ENCODE measurements at regions not wholly inside any gene's neighbourhood (a gene's known extent, or its start where the extent isn't known, plus 50 kb on each side); places are given as distances from the start of the nearest gene placed in this dataset.

DNA sequence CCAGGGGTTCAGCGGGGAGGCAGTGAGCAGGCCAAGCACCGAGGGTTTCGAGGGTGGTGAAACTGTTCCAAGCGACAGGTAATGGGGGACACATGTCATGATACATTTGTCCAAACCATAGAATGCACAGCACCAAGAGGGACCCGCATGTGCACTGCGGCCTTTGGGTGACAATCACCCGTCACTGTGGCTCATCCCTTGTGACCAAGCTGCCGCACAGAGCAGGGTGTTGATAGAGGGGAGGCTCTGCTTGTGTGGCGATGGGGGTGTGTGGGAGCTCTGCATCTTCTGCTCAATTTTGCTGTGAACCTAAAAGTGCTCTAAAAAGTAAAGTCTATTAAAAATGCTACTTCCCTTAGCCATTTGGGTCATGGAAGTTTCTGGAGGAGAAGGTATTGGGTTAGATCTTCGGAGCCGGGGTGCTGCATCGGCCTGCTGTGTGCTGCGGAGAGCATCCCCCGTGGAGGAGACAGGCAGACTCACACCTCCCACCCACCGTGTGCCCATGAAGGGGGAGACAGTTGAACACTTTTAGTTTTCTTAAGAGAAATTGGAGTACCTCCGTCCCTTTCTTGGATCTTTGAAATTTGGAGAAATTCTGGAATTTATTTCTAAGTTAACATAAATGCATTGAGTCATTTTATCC lies 280.4 kb upstream of the IRX2 start:
- Mint-ChIP-seq H3K4me3 (no peak overlapping the region), H3K4me1 (ENCODE audit: low read depth) (no peaks in the 10 kb centered on the region), H3K27me3 (no peaks in the 10 kb centered on the region), H3K9me3 (peaks cover 3% of the 10 kb centered on the region), H3K27ac (no peak overlapping the region), H3K36me3 (ENCODE audit: low read depth) (no peaks in the 10 kb centered on the region)
- DNase-seq, result no peak

DNA sequence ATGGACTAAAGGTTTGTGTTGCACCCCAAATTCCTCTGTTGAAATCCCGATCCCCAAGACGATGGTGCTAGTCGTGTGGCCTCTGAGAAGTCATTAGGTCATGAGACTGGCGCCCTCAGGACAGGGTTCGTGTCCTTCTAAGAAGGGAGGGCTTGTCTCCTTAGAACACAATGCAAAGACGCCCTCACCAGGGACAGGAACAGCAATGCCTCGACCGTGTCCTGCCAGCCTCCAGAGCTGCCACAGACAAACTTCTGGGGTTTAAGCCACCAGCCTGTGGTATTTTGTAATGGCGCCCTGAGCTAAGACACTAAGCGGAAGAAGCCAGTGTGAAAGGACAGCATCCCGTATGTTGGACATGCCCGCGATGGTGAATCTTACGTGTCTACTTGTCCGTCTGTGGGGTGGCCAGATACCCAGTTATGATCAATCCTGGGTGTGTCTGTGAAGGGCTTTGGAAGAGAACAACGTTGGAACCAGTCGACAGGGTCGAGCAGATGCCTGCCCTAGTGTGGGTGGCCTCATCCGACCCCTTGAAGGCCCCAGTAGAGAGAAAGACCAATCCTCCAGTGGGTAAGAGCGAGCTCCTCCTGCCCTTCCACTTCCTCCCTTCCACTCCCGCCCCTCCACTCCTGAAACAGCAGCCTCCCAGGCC lies 279.2 kb upstream of the IRX2 start:
- no peaks in the 10 kb centered on the region for H3K27me3 Mint-ChIP-seq
- H3K4me3 Mint-ChIP-seq, result no peak overlapping the region
- DNase-seq, result no peak

DNA sequence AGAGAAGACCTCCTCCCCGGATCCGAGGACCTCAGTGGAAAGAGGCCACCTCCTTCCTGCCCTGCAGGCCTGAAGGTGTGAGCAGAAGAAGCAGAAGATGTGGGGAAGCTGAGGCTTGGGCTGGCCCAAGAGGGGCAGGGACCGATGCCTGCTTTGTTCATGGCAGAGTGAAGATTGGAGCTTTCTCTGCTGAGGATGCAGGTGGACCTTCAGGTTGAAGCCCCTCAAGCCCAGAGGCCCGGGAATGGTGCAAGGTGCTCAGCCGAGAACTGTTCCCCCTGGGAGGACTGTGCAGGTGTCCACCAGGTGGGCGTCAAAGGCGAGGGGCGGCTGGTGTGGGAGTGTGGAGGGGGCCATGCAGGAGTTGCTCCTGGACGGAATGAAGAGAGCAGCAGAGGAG lies 277.9 kb upstream of the IRX2 start:
- Mint-ChIP-seq H3K4me3 (no peak overlapping the region), H3K4me1 (ENCODE audit: low read depth) (no peaks in the 10 kb centered on the region), H3K36me3 (ENCODE audit: low read depth) (no peaks in the 10 kb centered on the region), H3K27ac (no peak overlapping the region), H3K9me3 (peaks cover 3% of the 10 kb centered on the region), H3K27me3 (no peaks in the 10 kb centered on the region)
- no peak for DNase-seq

More for the DNA sequence above, 279.2 kb upstream of the IRX2 start:
- no peak overlapping the region for H3K27ac Mint-ChIP-seq
- H3K4me1 Mint-ChIP-seq (ENCODE audit: low read depth), result no peaks in the 10 kb centered on the region
- H3K9me3 Mint-ChIP-seq, result peaks cover 3% of the 10 kb centered on the region
- no peaks in the 10 kb centered on the region for H3K36me3 Mint-ChIP-seq (ENCODE audit: low read depth)

DNA sequence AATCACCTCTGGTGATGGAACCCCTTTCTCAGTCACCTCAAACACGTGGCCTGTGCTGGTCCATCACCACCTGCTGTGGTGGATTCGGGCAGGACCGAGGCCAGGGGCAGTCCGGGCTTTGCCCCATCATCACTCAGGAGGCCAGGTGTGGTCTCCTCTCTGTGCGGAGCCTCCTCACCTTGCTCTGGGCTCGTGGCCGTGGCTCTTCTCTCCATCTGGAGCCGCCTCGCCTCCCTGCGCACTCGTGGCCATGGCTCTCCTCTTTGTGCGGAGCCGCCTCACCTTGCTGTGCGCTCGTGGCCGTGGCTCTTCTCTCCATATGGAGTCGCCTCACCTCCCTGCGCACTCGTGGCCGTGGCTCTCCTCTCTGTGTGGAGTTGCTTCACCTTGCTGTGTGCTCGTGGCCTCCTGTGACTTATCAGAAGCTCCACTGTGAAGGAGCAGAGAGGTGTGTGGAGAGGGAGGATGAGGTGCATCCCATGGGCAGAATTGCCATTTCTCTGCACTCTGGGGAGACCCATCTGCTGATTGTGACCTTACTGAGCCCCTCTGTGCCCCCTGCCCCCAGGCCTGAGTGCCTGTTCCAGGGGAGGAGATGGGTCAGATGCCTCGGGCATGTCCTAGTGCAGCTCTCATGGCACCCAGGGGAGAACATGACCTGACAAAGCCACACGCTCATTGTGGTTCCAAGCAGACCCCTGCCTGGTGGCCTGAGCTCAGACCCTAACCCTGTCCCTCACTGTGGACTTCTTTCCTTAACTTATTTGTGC lies 276.6 kb upstream of the IRX2 start:
- no peaks in the 10 kb centered on the region for H3K27me3 Mint-ChIP-seq
- DNase-seq, result no peak
- H3K36me3 Mint-ChIP-seq (ENCODE audit: low read depth), result no peaks in the 10 kb centered on the region
- H3K4me3 Mint-ChIP-seq, result no peak overlapping the region
- peaks cover 3% of the 10 kb centered on the region for H3K9me3 Mint-ChIP-seq
- H3K27ac Mint-ChIP-seq, result no peak overlapping the region
- no peaks in the 10 kb centered on the region for H3K4me1 Mint-ChIP-seq (ENCODE audit: low read depth)

DNA sequence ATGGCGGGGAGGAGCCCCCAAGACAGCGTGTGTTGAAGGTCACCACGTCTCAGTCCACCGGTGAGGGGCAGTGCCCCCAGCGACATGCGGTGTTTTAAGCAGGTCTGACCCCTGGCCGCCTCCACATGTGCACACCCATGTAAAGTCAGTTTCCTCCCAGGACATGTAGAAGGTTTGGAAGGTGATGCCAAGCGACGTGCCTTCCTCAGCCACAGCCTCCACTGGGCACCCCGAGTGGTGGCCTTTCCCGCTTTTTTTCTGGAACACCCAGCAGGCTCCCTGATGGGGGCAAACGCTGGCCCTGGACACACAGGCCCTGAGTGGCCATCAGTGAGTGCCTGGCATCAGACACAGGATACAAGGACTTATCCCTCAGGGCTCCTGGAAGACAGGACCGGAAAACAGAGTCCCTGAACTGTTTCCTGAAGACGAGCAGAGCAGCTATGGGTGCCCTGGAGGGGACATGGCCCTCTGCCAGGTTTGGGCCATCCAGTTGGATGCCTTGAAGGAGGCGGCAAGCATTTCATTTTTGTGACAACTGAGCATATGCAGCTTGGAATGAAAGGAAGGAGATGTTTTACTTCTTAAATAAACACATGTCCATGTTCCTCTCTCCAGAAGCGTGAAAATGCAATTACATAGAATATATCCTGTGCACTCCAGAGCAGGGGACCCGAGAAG lies 275.8 kb upstream of the IRX2 start:
- no peaks in the 10 kb centered on the region for H3K27me3 Mint-ChIP-seq
- H3K4me3 Mint-ChIP-seq, result no peak overlapping the region
- H3K36me3 Mint-ChIP-seq (ENCODE audit: low read depth), result no peaks in the 10 kb centered on the region
- H3K4me1 Mint-ChIP-seq (ENCODE audit: low read depth), result no peaks in the 10 kb centered on the region
- H3K9me3 Mint-ChIP-seq, result peaks cover 3% of the 10 kb centered on the region
- no peak overlapping the region for H3K27ac Mint-ChIP-seq
- no peak for DNase-seq

DNA sequence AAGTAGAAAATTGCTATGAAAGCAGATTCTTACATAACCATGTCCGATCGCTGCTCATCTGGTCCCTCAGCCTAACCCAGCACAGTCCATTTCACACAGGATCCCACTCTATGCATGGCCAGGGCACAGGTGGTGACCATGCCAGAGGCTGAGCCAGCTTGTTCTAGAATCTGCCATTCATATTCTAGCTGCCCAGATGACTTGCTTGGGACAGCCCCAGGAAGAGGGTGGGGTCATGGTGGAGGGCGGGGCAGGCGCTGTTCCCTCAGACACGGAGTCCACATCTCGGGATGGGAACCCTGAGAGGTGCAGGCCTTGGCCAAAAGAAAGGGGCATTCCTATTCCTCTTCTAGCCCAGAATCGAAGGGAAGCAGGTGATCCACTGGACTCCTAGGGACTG lies 275.2 kb upstream of the IRX2 start:
- H3K4me3 Mint-ChIP-seq, result no peak overlapping the region
- H3K4me1 Mint-ChIP-seq (ENCODE audit: low read depth), result no peaks in the 10 kb centered on the region
- H3K36me3 Mint-ChIP-seq (ENCODE audit: low read depth), result no peaks in the 10 kb centered on the region
- no peaks in the 10 kb centered on the region for H3K27me3 Mint-ChIP-seq
- H3K27ac Mint-ChIP-seq, result no peak overlapping the region
- DNase-seq, result no peak
- H3K9me3 Mint-ChIP-seq, result peaks cover 3% of the 10 kb centered on the region

DNA sequence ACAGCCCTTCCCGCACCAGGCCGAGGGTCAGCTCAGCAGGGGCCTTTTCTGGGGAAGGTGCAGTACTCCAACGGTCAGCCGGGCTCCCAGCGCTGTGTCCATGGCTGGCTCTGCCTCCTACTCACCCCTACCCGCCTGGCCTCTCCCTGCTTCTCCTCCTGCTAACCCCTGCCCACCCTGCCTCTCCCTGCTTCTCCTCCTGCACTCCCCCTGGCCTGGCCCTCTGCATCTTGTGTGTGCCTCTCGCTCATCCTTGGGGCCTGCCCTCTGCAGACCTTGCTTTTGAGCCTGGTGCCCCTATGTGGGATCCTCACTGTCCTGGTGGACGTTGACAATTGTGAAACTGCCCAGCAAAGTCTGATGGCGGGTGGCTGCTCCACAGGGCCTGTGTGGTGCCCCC lies 274.6 kb upstream of the IRX2 start:
- no peaks in the 10 kb centered on the region for H3K36me3 Mint-ChIP-seq (ENCODE audit: low read depth)
- DNase-seq, result no peak
- no peak overlapping the region for H3K27ac Mint-ChIP-seq
- H3K27me3 Mint-ChIP-seq, result no peaks in the 10 kb centered on the region
- peaks cover 1% of the 10 kb centered on the region for H3K9me3 Mint-ChIP-seq
- no peaks in the 10 kb centered on the region for H3K4me1 Mint-ChIP-seq (ENCODE audit: low read depth)
- no peak overlapping the region for H3K4me3 Mint-ChIP-seq

DNA sequence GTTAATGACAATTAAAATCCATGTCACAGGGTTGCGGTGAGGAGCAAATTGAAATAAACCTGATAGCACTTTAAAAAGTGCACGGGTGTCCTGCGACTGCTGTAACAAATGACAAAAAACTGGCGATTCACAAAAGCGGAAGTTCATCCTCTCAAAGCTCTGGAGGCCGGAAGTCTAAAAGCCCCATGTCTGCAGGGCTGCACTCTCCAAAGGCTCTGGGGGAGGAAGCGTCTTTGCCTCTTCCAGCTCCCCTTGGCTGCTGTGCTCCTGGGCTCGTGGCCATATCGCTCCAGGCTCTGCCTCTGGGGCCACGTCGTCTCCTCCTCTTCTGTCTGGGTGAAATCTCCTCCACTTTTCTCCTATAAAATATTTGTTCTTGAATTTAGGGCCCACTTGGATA lies 273.9 kb upstream of the IRX2 start:
- H3K4me3 Mint-ChIP-seq, result no peak overlapping the region
- no peaks in the 10 kb centered on the region for H3K9me3 Mint-ChIP-seq
- no peak overlapping the region for H3K27ac Mint-ChIP-seq
- H3K36me3 Mint-ChIP-seq (ENCODE audit: low read depth), result no peaks in the 10 kb centered on the region
- no peaks in the 10 kb centered on the region for H3K27me3 Mint-ChIP-seq
- no peaks in the 10 kb centered on the region for H3K4me1 Mint-ChIP-seq (ENCODE audit: low read depth)
- no peak for DNase-seq

DNA sequence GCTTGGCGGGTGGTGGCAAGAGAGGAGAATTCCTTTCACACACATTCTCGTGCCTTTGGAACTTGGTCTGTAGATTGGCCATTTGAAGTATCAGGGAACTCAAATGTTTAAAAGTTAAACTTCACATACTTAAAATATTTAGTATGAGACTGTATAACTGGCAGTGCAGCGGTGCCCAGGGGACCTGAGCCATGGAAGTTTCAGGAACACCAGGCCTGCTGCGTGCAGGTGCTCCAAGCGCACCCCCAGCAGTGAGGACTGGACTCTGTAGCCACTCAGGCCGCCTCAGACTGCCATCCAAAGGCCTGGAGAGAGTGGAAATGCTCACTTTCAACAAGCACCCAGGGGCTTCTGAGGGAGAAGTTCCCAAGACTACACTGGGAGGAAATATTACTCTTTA lies 273.5 kb upstream of the IRX2 start:
- Mint-ChIP-seq H3K4me3 (no peak overlapping the region), H3K36me3 (ENCODE audit: low read depth) (no peaks in the 10 kb centered on the region), H3K4me1 (ENCODE audit: low read depth) (no peaks in the 10 kb centered on the region), H3K9me3 (peaks cover 2% of the 10 kb centered on the region), H3K27me3 (no peaks in the 10 kb centered on the region), H3K27ac (no peak overlapping the region)
- no peak for DNase-seq

DNA sequence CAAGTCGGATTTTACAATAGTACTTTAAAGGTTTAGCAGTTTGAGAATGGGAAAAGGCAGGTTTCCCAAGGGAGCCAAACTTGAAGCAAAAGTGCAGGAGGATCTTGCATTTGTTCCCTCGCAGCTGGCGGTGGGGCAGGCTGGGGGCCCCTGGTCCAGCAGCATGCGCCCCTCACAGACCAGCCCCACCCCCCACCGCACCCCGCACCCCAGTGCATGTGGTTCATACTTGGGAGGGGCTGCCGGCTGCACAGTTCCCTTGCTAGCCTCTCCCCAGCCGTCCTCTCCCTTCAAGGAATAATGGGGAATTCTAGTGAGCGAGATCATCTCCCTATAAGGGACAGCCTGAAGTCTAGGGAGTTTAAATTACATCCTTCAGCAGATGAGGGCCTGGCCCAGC lies 273.1 kb upstream of the IRX2 start:
- Mint-ChIP-seq H3K27me3 (no peaks in the 10 kb centered on the region), H3K4me1 (ENCODE audit: low read depth) (no peaks in the 10 kb centered on the region), H3K9me3 (peaks cover 2% of the 10 kb centered on the region), H3K27ac (no peak overlapping the region), H3K4me3 (no peak overlapping the region), H3K36me3 (ENCODE audit: low read depth) (no peaks in the 10 kb centered on the region)
- DNase-seq, result no peak

DNA sequence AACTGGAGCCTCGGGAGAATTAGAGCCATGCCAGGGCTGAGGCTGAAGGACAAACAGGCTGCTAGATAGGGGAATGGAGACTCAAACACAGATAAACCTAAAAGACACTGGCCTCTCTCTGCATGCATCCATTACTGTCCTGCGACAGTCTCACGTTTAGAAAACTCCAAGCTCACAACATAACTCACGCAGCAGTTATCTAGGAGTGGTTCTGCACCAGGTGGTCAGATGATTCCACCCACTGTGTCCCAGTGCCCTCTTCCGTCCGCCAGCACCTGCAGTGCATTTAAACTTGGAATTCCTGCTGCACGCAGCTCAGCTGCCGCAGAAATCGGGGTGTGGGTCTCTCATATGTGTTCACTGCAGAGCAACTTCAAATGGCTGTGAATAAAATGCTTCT lies 272.6 kb upstream of the IRX2 start:
- Mint-ChIP-seq H3K27ac (no peak overlapping the region), H3K27me3 (no peaks in the 10 kb centered on the region), H3K36me3 (ENCODE audit: low read depth) (no peaks in the 10 kb centered on the region), H3K4me3 (no peak overlapping the region), H3K9me3 (peaks cover 2% of the 10 kb centered on the region), H3K4me1 (ENCODE audit: low read depth) (no peaks in the 10 kb centered on the region)
- DNase-seq, result no peak

DNA sequence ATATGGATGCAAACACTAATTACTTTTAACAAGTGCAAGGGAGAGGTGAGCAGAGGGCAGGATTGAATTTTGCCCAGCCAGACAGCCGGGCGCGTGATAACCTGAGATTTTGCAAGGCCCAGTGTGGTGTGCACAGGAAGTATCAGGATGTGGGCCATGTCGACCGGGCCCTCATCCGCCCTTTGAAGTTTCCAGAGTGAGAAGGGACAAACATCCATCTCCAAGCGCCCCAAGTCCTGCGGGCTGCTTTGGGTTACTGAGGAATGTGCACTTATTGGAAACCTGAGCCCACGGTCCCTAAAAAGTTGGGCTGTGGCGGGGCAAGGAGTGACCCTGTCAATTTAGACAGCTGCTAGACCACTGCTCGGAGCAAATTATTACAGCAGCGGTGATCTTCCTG lies 272.2 kb upstream of the IRX2 start:
- Mint-ChIP-seq H3K36me3 (ENCODE audit: low read depth) (no peaks in the 10 kb centered on the region), H3K9me3 (peaks cover 2% of the 10 kb centered on the region), H3K4me3 (no peak overlapping the region), H3K27ac (no peak overlapping the region), H3K4me1 (ENCODE audit: low read depth) (no peaks in the 10 kb centered on the region), H3K27me3 (no peaks in the 10 kb centered on the region)
- DNase-seq, result no peak

DNA sequence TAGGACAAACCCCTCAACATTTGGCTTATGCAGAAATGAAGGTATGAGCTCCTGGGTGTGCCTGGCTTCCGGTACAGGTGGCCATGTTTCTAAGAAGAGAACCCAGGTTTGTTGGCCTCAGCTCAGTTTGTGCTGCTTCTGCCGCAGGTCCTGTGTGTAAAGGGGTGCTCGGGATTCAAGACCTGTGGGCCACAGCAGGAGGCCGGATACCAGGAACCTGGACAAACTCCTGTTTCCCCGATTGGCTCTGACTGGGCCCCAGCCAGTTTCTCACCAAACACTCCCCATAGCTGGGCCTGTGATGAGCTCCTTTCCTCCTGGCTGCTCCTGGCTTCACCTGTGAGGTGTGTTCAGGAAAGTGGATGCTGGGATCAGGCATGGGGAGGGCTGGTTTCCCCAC lies 271.2 kb upstream of the IRX2 start:
- Mint-ChIP-seq H3K27me3 (no peaks in the 10 kb centered on the region), H3K4me1 (ENCODE audit: low read depth) (no peaks in the 10 kb centered on the region), H3K36me3 (ENCODE audit: low read depth) (no peaks in the 10 kb centered on the region)

DNA sequence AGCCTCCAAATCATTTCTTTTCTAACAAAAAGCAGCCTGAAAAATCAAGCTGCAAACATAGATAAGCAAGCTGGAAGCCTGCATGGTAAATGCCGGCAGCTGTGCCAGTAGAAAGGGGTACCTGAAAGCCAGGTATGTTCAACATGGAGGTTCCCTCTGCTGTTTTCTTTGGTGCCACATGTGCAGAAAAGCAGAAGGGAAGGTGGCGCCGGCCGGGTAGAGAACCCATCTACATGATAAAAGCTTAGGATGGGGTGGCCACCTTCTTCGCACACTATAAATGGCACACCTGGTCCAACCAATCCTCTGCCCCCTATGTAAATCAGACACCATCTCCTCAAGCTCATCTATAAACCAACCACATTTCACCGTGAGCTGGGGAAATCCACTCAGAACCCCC lies 268.9 kb upstream of the IRX2 start:
- H3K4me1 Mint-ChIP-seq (ENCODE audit: low read depth), result no peaks in the 10 kb centered on the region
- H3K27me3 Mint-ChIP-seq, result no peaks in the 10 kb centered on the region
- no peaks in the 10 kb centered on the region for H3K36me3 Mint-ChIP-seq (ENCODE audit: low read depth)
- H3K4me3 Mint-ChIP-seq, result no peak overlapping the region
- DNase-seq, result no peak
- peaks cover 2% of the 10 kb centered on the region for H3K9me3 Mint-ChIP-seq
- H3K27ac Mint-ChIP-seq, result no peak overlapping the region

More for the DNA sequence above, 271.2 kb upstream of the IRX2 start:
- no peak overlapping the region for H3K27ac Mint-ChIP-seq
- no peak for DNase-seq
- peaks cover 2% of the 10 kb centered on the region for H3K9me3 Mint-ChIP-seq
- no peak overlapping the region for H3K4me3 Mint-ChIP-seq

DNA sequence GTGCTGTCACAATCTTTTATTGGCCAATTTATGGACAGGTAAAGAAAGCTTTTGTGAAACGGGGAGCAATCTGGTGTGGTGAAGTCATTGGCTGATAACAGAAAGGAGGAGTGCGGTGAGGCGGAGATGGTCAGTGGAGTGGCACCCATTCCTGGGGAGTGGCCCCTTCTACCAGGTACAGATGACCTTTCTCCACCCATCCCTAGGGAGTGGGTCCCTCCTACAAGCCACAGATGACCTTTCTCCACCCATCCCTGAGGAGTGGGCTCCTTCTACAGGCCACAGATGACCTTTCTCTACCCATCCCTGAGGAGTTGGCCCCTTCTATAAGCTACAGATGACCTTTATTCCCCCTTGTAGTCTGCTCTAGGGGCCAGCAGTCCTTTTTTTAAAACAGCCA lies 267.6 kb upstream of the IRX2 start:
- no peaks in the 10 kb centered on the region for H3K4me1 Mint-ChIP-seq (ENCODE audit: low read depth)
- H3K9me3 Mint-ChIP-seq, result peaks cover 2% of the 10 kb centered on the region
- H3K4me3 Mint-ChIP-seq, result no peak overlapping the region
- H3K27me3 Mint-ChIP-seq, result no peaks in the 10 kb centered on the region
- H3K36me3 Mint-ChIP-seq (ENCODE audit: low read depth), result no peaks in the 10 kb centered on the region
- DNase-seq, result no peak
- no peak overlapping the region for H3K27ac Mint-ChIP-seq
